K562 (cell line): ENCODE measurements at regions not wholly inside any gene's neighbourhood (a gene's known extent, or its start where the extent isn't known, plus 50 kb on each side); places are given as distances from the start of the nearest gene placed in this dataset.

Experiments
- BHLHE40 ChIP-seq: IDR thresholded peaks from 2 replicates; pipeline ENCODE4 v1.6.1; 2011; ENCODE audit warnings: low read length, improper control_type of control experiment
- BMI1 ChIP-seq: fragments of 150-350 bp; IDR thresholded peaks from 2 replicates; pipeline ENCODE4 v1.6.1; 2014; ENCODE audit warnings: low read length
- CHD2 ChIP-seq: IDR thresholded peaks from 2 replicates; pipeline ENCODE4 v1.6.1; 2011; ENCODE audit warnings: low read depth, low read length
- ELF4 ChIP-seq: fragments of 450-650 bp; formaldehyde crosslinking; IDR thresholded peaks from 2 replicates; pipeline ENCODE4 v1.4.0; 2022; ENCODE audit warnings: missing genetic modification characterization
- ERF ChIP-seq: fragments of 450-650 bp; formaldehyde crosslinking; IDR thresholded peaks from 2 replicates; pipeline ENCODE4 v1.4.0; 2020; ENCODE audit warnings: mild to moderate bottlenecking, mixed read lengths
- HDGF ChIP-seq: fragments of 450-650 bp; IDR thresholded peaks from 2 replicates; pipeline ENCODE4 v1.6.1; 2016
- MAFK ChIP-seq: IDR thresholded peaks from 2 replicates; pipeline ENCODE4 v1.6.1; 2011; ENCODE audit warnings: low read length, improper control_type of control experiment
- NFYB ChIP-seq: IDR thresholded peaks from 2 replicates; pipeline ENCODE4 v1.6.1; 2011; ENCODE audit warnings: mild to moderate bottlenecking, moderate library complexity; ENCODE audit not compliant: insufficient read length; ENCODE audit errors: extremely low read depth
- RFX5 ChIP-seq: IDR thresholded peaks from 2 replicates; pipeline ENCODE4 v1.6.1; 2011; ENCODE audit warnings: low read depth, mild to moderate bottlenecking, improper control_type of control experiment, low read length
- TCF7L2 ChIP-seq: fragments of 150-350 bp; IDR thresholded peaks from 2 replicates; pipeline ENCODE4 v1.6.1; 2016; ENCODE audit warnings: low read depth, mild to moderate bottlenecking, low read length, moderate library complexity
- YBX1 ChIP-seq: fragments of 450-650 bp; IDR thresholded peaks from 2 replicates; pipeline ENCODE4 v1.7.1; 2016; ENCODE audit warnings: mild to moderate bottlenecking
- YY1 ChIP-seq, 3 experiments: IDR thresholded peaks; 2 replicates each; pipeline ENCODE4 v1.6.1; 2011; ENCODE audit warnings: low read length in 2 of 3, mild to moderate bottlenecking in 2 of 3, moderate library complexity in 2 of 3, borderline replicate concordance in 1 of 3, control low read depth in 1 of 3, low read depth in 1 of 3; ENCODE audit not compliant: insufficient read depth in 3 of 3, insufficient replicate concordance in 2 of 3, control insufficient read depth in 1 of 3, insufficient read length in 1 of 3; ENCODE audit errors: extremely low read depth in 1 of 3
- TF ChIP-seq, protein P1 (sequence below): fragments of 450-650 bp; formaldehyde crosslinking; IDR thresholded peaks from 2 replicates; pipeline ENCODE4 v1.4.0; 2022; ENCODE audit warnings: mild to moderate bottlenecking, moderate library complexity
- TF ChIP-seq, protein P2 (sequence below), 3 experiments: IDR thresholded peaks in 2 of 3; conservative IDR thresholded peaks in 1 of 3; 2 replicates each; pipeline ENCODE4 v1.5.1; 2011 to 2012; ENCODE audit warnings: low read length in 3 of 3, mild to moderate bottlenecking in 3 of 3, control low read depth in 2 of 3, improper control_type of control experiment in 1 of 3, inconsistent platforms in 1 of 3, low read depth in 1 of 3, mixed read lengths in 1 of 3, moderate library complexity in 1 of 3; ENCODE audit not compliant: insufficient read depth in 2 of 3

DNA sequence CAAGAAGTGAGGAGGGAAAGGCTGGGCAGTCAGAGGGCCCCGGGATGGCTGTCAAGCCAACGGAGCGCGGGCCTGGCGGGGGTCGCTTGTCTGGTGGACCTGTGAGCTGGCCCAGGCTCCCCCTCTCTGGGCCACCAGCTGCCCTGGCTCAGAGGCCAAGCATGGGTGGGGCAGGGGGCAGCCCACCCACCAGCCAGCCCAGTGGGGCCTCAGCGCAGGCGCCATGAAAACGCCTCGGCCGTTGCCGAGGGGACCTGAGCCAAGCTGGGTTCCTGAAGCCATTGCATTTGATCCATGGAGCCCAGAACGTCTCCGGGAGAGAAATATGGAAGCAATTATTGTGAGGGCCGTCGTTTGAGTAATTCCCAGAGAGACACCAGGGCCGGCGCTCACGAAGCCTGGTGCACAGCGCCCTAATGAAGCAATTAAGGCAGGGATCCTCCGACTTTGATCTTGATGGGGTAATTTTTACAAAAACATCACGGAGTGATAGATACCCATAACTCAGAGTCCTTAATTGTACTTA, 90.5 kb upstream of the TTC34 start:
- TF ChIP-seq ELF4 (no peak), YY1 (IDR thresholded peaks at IDR 0.05; ENCODE audit: borderline replicate concordance in 1 of 3, control insufficient read depth in 1 of 3, extremely low read depth in 1 of 3, insufficient read depth in 3 of 3, insufficient read length in 1 of 3, insufficient replicate concordance in 2 of 3, low read depth in 1 of 3, low read length in 2 of 3) (no peak), TCF7L2 (no peak), HDGF (no peak), BMI1 (no peak), BHLHE40 (no peak), MAFK (no peak), RFX5 (no peak), NFYB (no peak), CHD2 (no peak), YBX1 (no peak), ERF (CRISPR knock-in tag) (no peak)
- TF ChIP-seq, protein P1, sequence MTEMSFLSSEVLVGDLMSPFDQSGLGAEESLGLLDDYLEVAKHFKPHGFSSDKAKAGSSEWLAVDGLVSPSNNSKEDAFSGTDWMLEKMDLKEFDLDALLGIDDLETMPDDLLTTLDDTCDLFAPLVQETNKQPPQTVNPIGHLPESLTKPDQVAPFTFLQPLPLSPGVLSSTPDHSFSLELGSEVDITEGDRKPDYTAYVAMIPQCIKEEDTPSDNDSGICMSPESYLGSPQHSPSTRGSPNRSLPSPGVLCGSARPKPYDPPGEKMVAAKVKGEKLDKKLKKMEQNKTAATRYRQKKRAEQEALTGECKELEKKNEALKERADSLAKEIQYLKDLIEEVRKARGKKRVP = no peak
- TF ChIP-seq, protein P2, sequence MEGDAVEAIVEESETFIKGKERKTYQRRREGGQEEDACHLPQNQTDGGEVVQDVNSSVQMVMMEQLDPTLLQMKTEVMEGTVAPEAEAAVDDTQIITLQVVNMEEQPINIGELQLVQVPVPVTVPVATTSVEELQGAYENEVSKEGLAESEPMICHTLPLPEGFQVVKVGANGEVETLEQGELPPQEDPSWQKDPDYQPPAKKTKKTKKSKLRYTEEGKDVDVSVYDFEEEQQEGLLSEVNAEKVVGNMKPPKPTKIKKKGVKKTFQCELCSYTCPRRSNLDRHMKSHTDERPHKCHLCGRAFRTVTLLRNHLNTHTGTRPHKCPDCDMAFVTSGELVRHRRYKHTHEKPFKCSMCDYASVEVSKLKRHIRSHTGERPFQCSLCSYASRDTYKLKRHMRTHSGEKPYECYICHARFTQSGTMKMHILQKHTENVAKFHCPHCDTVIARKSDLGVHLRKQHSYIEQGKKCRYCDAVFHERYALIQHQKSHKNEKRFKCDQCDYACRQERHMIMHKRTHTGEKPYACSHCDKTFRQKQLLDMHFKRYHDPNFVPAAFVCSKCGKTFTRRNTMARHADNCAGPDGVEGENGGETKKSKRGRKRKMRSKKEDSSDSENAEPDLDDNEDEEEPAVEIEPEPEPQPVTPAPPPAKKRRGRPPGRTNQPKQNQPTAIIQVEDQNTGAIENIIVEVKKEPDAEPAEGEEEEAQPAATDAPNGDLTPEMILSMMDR (IDR thresholded peaks at IDR 0.05 in 2 of 3, conservative IDR thresholded peaks at IDR 0.05 in 1 of 3; ENCODE audit: insufficient read depth in 2 of 3, low read depth in 1 of 3, low read length in 3 of 3) = no peak
